T-helper 17 cell (primary cell): ENCODE measurements at regions not wholly inside any gene's neighbourhood (a gene's known extent, or its start where the extent isn't known, plus 50 kb on each side); places are given as distances from the start of the nearest gene placed in this dataset.
"Not testable (repeated sequence)": the region's sequence is repeated elsewhere in the genome, so short reads cannot be mapped to it uniquely, and the experiment has no call there.

Source experiments
- ATAC-seq: fragments of 150-1000 bp; cut with Tn5 transposase; 2 replicates; pipeline ENCODE4 v1.10.0; 2021; ENCODE audit warnings: mild to moderate bottlenecking, moderate library complexity
- DNase-seq, 3 donors: peaks; one replicate each; pipeline versions ENCODE4 v3.0.0 to v3.0.0-alpha.2; 2020 to 2021
- H3K9me3 ChIP-seq: one replicate; pipeline ENCODE4 v1.7.0; 2013; ENCODE audit warnings: low read length, mild to moderate bottlenecking; ENCODE audit not compliant: control insufficient read depth, poor library complexity, severe bottlenecking
- H3K27ac Mint-ChIP-seq: one replicate; pipeline ENCODE4 v1.8.0; 2022; ENCODE audit warnings: mild to moderate bottlenecking, moderate library complexity, mixed read lengths
- H3K27me3 Mint-ChIP-seq: one replicate; pipeline ENCODE4 v1.8.0; 2022; ENCODE audit warnings: mixed read lengths
- H3K36me3 Mint-ChIP-seq: one replicate; pipeline ENCODE4 v1.8.0; 2022; ENCODE audit warnings: low read depth, mixed read lengths
- H3K4me1 Mint-ChIP-seq: one replicate; pipeline ENCODE4 v1.8.0; 2022; ENCODE audit warnings: mild to moderate bottlenecking, mixed read lengths
- H3K4me3 Mint-ChIP-seq: one replicate; pipeline ENCODE4 v1.8.0; 2022; ENCODE audit warnings: mild to moderate bottlenecking, moderate library complexity, mixed read lengths

GRCh38 chr21:15627011-15627410, 102.8 kb upstream of the USP25 start:
- Mint-ChIP-seq H3K36me3 (no peaks in the 10 kb centered on the region), H3K27me3 (peaks cover 14% of the 10 kb centered on the region), H3K4me1 (no peaks in the 10 kb centered on the region), H3K4me3 (no peak overlapping the region), H3K27ac (no peak overlapping the region)
- DNase-seq (no peak), ATAC-seq (no peak)
- H3K9me3 ChIP-seq: no peaks in the 10 kb centered on the region

GRCh38 chr21:15627823-15628222, 102.0 kb upstream of the USP25 start:
- DNase-seq: no peak
- H3K36me3 Mint-ChIP-seq: no peaks in the 10 kb centered on the region
- H3K27ac Mint-ChIP-seq: no peak overlapping the region
- no peak for ATAC-seq
- H3K4me3 Mint-ChIP-seq: no peak overlapping the region
- H3K9me3 ChIP-seq: no peaks in the 10 kb centered on the region
- peaks cover 13% of the 10 kb centered on the region for H3K27me3 Mint-ChIP-seq
- H3K4me1 Mint-ChIP-seq: no peaks in the 10 kb centered on the region

GRCh38 chr21:15631342-15631741, 98.4 kb upstream of the USP25 start:
- DNase-seq: no peak
- no peaks in the 10 kb centered on the region for H3K4me1 Mint-ChIP-seq

GRCh38 chr21:15634541-15634940, 95.2 kb upstream of the USP25 start:
- not testable (repeated sequence) for H3K27ac Mint-ChIP-seq, ATAC-seq, H3K9me3 ChIP-seq, H3K4me1 Mint-ChIP-seq, H3K27me3 Mint-ChIP-seq, H3K36me3 Mint-ChIP-seq, H3K4me3 Mint-ChIP-seq, DNase-seq

More at GRCh38 chr21:15631342-15631741, 98.4 kb upstream of the USP25 start:
- no peaks in the 10 kb centered on the region for H3K36me3 Mint-ChIP-seq
- no peaks in the 10 kb centered on the region for H3K27me3 Mint-ChIP-seq
- no peak overlapping the region for H3K4me3 Mint-ChIP-seq
- H3K27ac Mint-ChIP-seq: no peak overlapping the region
- ATAC-seq: no peak
- H3K9me3 ChIP-seq: no peaks in the 10 kb centered on the region

GRCh38 chr21:15638856-15639549, 90.8 kb upstream of the USP25 start:
- Mint-ChIP-seq H3K4me3 (no peak overlapping the region), H3K4me1 (peaks cover 2% of the 10 kb centered on the region), H3K36me3 (peaks cover 2% of the 10 kb centered on the region), H3K27ac (no peak overlapping the region), H3K27me3 (peaks cover 8% of the 10 kb centered on the region)
- DNase-seq (no peak), ATAC-seq (no peak)
- H3K9me3 ChIP-seq: no peaks in the 10 kb centered on the region

- not testable (repeated sequence) for ATAC-seq, DNase-seq, H3K27me3 Mint-ChIP-seq, H3K4me1 Mint-ChIP-seq, H3K9me3 ChIP-seq, H3K36me3 Mint-ChIP-seq, H3K27ac Mint-ChIP-seq, H3K4me3 Mint-ChIP-seq
Observed at GRCh38 chr21:15640113-15640512, 89.7 kb upstream of the USP25 start.

- H3K4me1 Mint-ChIP-seq: no peaks in the 10 kb centered on the region
- DNase-seq (no peak), ATAC-seq (no peak)
- peaks cover 13% of the 10 kb centered on the region for H3K27me3 Mint-ChIP-seq
- no peaks in the 10 kb centered on the region for H3K9me3 ChIP-seq
- H3K4me3 Mint-ChIP-seq: no peak overlapping the region
- H3K36me3 Mint-ChIP-seq: peaks cover 2% of the 10 kb centered on the region
- H3K27ac Mint-ChIP-seq: no peak overlapping the region
Observed at GRCh38 chr21:15644489-15644888, 85.3 kb upstream of the USP25 start.

- no peaks in the 10 kb centered on the region for H3K9me3 ChIP-seq
- Mint-ChIP-seq H3K36me3 (peaks cover 2% of the 10 kb centered on the region), H3K4me3 (no peak overlapping the region), H3K4me1 (no peaks in the 10 kb centered on the region), H3K27me3 (peaks cover 13% of the 10 kb centered on the region), H3K27ac (no peak overlapping the region)
- DNase-seq: no peak
- ATAC-seq: no peak
Observed at GRCh38 chr21:15645830-15646229, 84.0 kb upstream of the USP25 start.

GRCh38 chr21:15650735-15651134, 79.0 kb upstream of the USP25 start:
- no peak overlapping the region for H3K27ac Mint-ChIP-seq
- no peak overlapping the region for H3K4me3 Mint-ChIP-seq
- DNase-seq (no peak), ATAC-seq (no peak)
- no peaks in the 10 kb centered on the region for H3K9me3 ChIP-seq
- H3K27me3 Mint-ChIP-seq: peaks cover 24% of the 10 kb centered on the region
- no peaks in the 10 kb centered on the region for H3K4me1 Mint-ChIP-seq
- H3K36me3 Mint-ChIP-seq: no peaks in the 10 kb centered on the region

GRCh38 chr21:15651172-15651571, 78.6 kb upstream of the USP25 start:
- Mint-ChIP-seq H3K27ac (no peak overlapping the region), H3K4me3 (no peak overlapping the region), H3K36me3 (no peaks in the 10 kb centered on the region), H3K27me3 (peaks cover 24% of the 10 kb centered on the region), H3K4me1 (no peaks in the 10 kb centered on the region)
- no peaks in the 10 kb centered on the region for H3K9me3 ChIP-seq
- ATAC-seq: no peak
- DNase-seq: no peak

GRCh38 chr21:15653710-15654109, 76.1 kb upstream of the USP25 start:
- no peaks in the 10 kb centered on the region for H3K9me3 ChIP-seq
- no peak for DNase-seq
- Mint-ChIP-seq H3K4me3 (no peak overlapping the region), H3K4me1 (no peaks in the 10 kb centered on the region), H3K36me3 (no peaks in the 10 kb centered on the region), H3K27ac (no peak overlapping the region), H3K27me3 (peaks cover 33% of the 10 kb centered on the region)
- ATAC-seq: no peak

- DNase-seq (no peak), ATAC-seq (no peak)
Observed at GRCh38 chr21:15654171-15654570, 75.6 kb upstream of the USP25 start.

GRCh38 chr21:15659753-15660422, 69.9 kb upstream of the USP25 start:
- Mint-ChIP-seq H3K4me1 (no peaks in the 10 kb centered on the region), H3K4me3 (no peak overlapping the region), H3K27ac (no peak overlapping the region), H3K36me3 (no peaks in the 10 kb centered on the region), H3K27me3 (peaks cover 11% of the 10 kb centered on the region)
- no peaks in the 10 kb centered on the region for H3K9me3 ChIP-seq
- ATAC-seq (no peak), DNase-seq (no peak)

More at GRCh38 chr21:15654171-15654570, 75.6 kb upstream of the USP25 start:
- Mint-ChIP-seq H3K4me1 (no peaks in the 10 kb centered on the region), H3K27me3 (peaks cover 29% of the 10 kb centered on the region), H3K27ac (no peak overlapping the region), H3K36me3 (no peaks in the 10 kb centered on the region), H3K4me3 (no peak overlapping the region)
- H3K9me3 ChIP-seq: no peaks in the 10 kb centered on the region

GRCh38 chr21:15660423-15660804, 69.4 kb upstream of the USP25 start:
- DNase-seq (no peak), ATAC-seq (no peak)
- Mint-ChIP-seq H3K36me3 (no peaks in the 10 kb centered on the region), H3K4me1 (no peaks in the 10 kb centered on the region), H3K27me3 (peaks cover 11% of the 10 kb centered on the region), H3K27ac (no peak overlapping the region), H3K4me3 (no peak overlapping the region)
- H3K9me3 ChIP-seq: no peaks in the 10 kb centered on the region
